ENCODE measurements at regions not wholly inside any gene's neighbourhood (a gene's known extent, or its start where the extent isn't known, plus 50 kb on each side); places are given as distances from the start of the nearest gene placed in this dataset.
A peak's percentile ranks its signal among the peaks of the same experiment; 100 is the strongest.

- no peak overlapping the region for H3K27ac ChIP-seq
- no peak for TF ChIP-seq CTCF (conservative IDR thresholded peaks at IDR 0.05)
These were observed 224.6 kb downstream of the BCOR start for GRCh38 chrX:39873117-39873516.

- TF ChIP-seq CTCF (conservative IDR thresholded peaks at IDR 0.05): no peak
- H3K27ac ChIP-seq: no peak overlapping the region
These were observed 223.4 kb downstream of the BCOR start for GRCh38 chrX:39874202-39874816.

- H3K27ac ChIP-seq: peak overlapping the region; percentile 83
- no peak for TF ChIP-seq CTCF (conservative IDR thresholded peaks at IDR 0.05)
These were observed 221.7 kb downstream of the BCOR start for GRCh38 chrX:39875834-39876628.

- peak overlapping the region; percentile 83; the same call in 1 of the 2 replicates for H3K27ac ChIP-seq
- TF ChIP-seq CTCF (conservative IDR thresholded peaks at IDR 0.05): no peak
These were observed 219.9 kb downstream of the BCOR start for GRCh38 chrX:39877905-39878304.

- no peak for TF ChIP-seq CTCF (conservative IDR thresholded peaks at IDR 0.05)
These were observed 214.1 kb downstream of the BCOR start for GRCh38 chrX:39883666-39884065.

GRCh38 chrX:39886282-39886681 is 211.5 kb downstream of the BCOR start:
- TF ChIP-seq CTCF (conservative IDR thresholded peaks at IDR 0.05): no peak

More at GRCh38 chrX:39883666-39884065, 214.1 kb downstream of the BCOR start:
- no peak overlapping the region for H3K27ac ChIP-seq

GRCh38 chrX:39888730-39889129 is 209.0 kb downstream of the BCOR start:
- H3K27ac ChIP-seq: peak overlapping the region; percentile 67; the same call in 1 of the 2 replicates
- TF ChIP-seq CTCF (conservative IDR thresholded peaks at IDR 0.05): no peak

More at GRCh38 chrX:39886282-39886681, 211.5 kb downstream of the BCOR start:
- no peak overlapping the region; the same call in 1 of the 2 replicates for H3K27ac ChIP-seq

Data from VCaP (cell line).